ENCODE measurements at regions not wholly inside any gene's neighbourhood (a gene's known extent, or its start where the extent isn't known, plus 50 kb on each side); places are given as distances from the start of the nearest gene placed in this dataset.
"Not testable (repeated sequence)": the region's sequence is repeated elsewhere in the genome, so short reads cannot be mapped to it uniquely, and the experiment has no call there.

GRCh38 chr5:102668220-102668932 is 86.7 kb upstream of the PAM start:
- peak overlapping the region; percentile 44 for H3K27ac ChIP-seq (ENCODE audit: low read length)
- no peaks in the 10 kb centered on the region for H3K36me3 ChIP-seq (ENCODE audit: insufficient read depth, low read length)
- no peak overlapping the region for H3K4me2 ChIP-seq (ENCODE audit: low read length)
- H3K27me3 ChIP-seq (ENCODE audit: insufficient read depth, low read depth, low read length): no peaks in the 10 kb centered on the region
- no peaks in the 10 kb centered on the region for H3K79me2 ChIP-seq (replicated peaks; ENCODE audit: insufficient read depth, low read length)
- H3K9ac ChIP-seq (ENCODE audit: low read length): no peak overlapping the region
- H4K20me1 ChIP-seq (ENCODE audit: insufficient read depth): no peaks in the 10 kb centered on the region
- H3K4me3 ChIP-seq (ENCODE audit: low read length): no peak overlapping the region
- peak; percentile 62 for TF ChIP-seq EP300 (conservative IDR thresholded peaks at IDR 0.05; ENCODE audit: poor library complexity, severe bottlenecking)
- TF ChIP-seq POLR2AphosphoS5 (IDR thresholded peaks at IDR 0.05): no peak
- no peaks in the 10 kb centered on the region for H3K9me3 ChIP-seq (ENCODE audit: low read length)
- H2AFZ ChIP-seq (ENCODE audit: low read depth, low read length): no peak overlapping the region
- no peaks in the 10 kb centered on the region for H3F3A ChIP-seq (ENCODE audit: insufficient read depth, low read length, poor library complexity, severe bottlenecking)
- no peaks in the 10 kb centered on the region for H3K9me2 ChIP-seq (ENCODE audit: insufficient read depth, low read length)

- H3K9me2 ChIP-seq (ENCODE audit: insufficient read depth, low read length): no peaks in the 10 kb centered on the region
- H3K9me3 ChIP-seq (ENCODE audit: low read length): no peaks in the 10 kb centered on the region
- TF ChIP-seq REST (IDR thresholded peaks at IDR 0.05; ENCODE audit: borderline replicate concordance) (no peak), SMC3 (conservative IDR thresholded peaks at IDR 0.05; ENCODE audit: poor library complexity) (no peak), RAD21 (conservative IDR thresholded peaks at IDR 0.05) (no peak), CTCF (IDR thresholded peaks at IDR 0.05; ENCODE audit: poor library complexity, severe bottlenecking) (no peak), POLR2AphosphoS5 (IDR thresholded peaks at IDR 0.05) (no peak), TAF1 (IDR thresholded peaks at IDR 0.05; ENCODE audit: low read depth) (no peak), MXI1 (conservative IDR thresholded peaks at IDR 0.05; ENCODE audit: poor library complexity, severe bottlenecking) (no peak), EZH2 (IDR thresholded peaks at IDR 0.05; ENCODE audit: borderline replicate concordance, insufficient read depth, low read length, poor library complexity, severe bottlenecking) (no peak), EP300 (conservative IDR thresholded peaks at IDR 0.05; ENCODE audit: poor library complexity, severe bottlenecking) (no peak)
- no peak overlapping the region for H3K4me2 ChIP-seq (ENCODE audit: low read length)
- no peaks in the 10 kb centered on the region for H4K20me1 ChIP-seq (ENCODE audit: insufficient read depth)
- H3K4me3 ChIP-seq (ENCODE audit: low read length): no peak overlapping the region
- H3F3A ChIP-seq (ENCODE audit: insufficient read depth, low read length, poor library complexity, severe bottlenecking): no peaks in the 10 kb centered on the region
- no peak overlapping the region for H3K9ac ChIP-seq (ENCODE audit: low read length)
- H3K27me3 ChIP-seq (ENCODE audit: insufficient read depth, low read depth, low read length): no peaks in the 10 kb centered on the region
- no peak overlapping the region for H2AFZ ChIP-seq (ENCODE audit: low read depth, low read length)
- H3K36me3 ChIP-seq (ENCODE audit: insufficient read depth, low read length): no peaks in the 10 kb centered on the region
- H3K27ac ChIP-seq (ENCODE audit: low read length): no peak overlapping the region
- H3K79me2 ChIP-seq (replicated peaks; ENCODE audit: insufficient read depth, low read length): no peaks in the 10 kb centered on the region
These were observed 84.8 kb upstream of the PAM start for GRCh38 chr5:102670224-102670836.

GRCh38 chr5:102671033-102671734 is 83.9 kb upstream of the PAM start:
- H3K9me2 ChIP-seq (ENCODE audit: insufficient read depth, low read length): not testable (repeated sequence)

More at GRCh38 chr5:102671033-102671734, 83.9 kb upstream of the PAM start:
- not testable (repeated sequence) for H3F3A ChIP-seq (ENCODE audit: insufficient read depth, low read length, poor library complexity, severe bottlenecking); H3K27me3 ChIP-seq (ENCODE audit: insufficient read depth, low read depth, low read length); H3K4me3 ChIP-seq (ENCODE audit: low read length); H3K27ac ChIP-seq (ENCODE audit: low read length); H3K79me2 ChIP-seq (replicated peaks; ENCODE audit: insufficient read depth, low read length); H2AFZ ChIP-seq (ENCODE audit: low read depth, low read length); H3K9ac ChIP-seq (ENCODE audit: low read length); H3K9me3 ChIP-seq (ENCODE audit: low read length); H3K4me2 ChIP-seq (ENCODE audit: low read length); H3K36me3 ChIP-seq (ENCODE audit: insufficient read depth, low read length); H4K20me1 ChIP-seq (ENCODE audit: insufficient read depth)
